ENCODE measurements at regions not wholly inside any gene's neighbourhood (a gene's known extent, or its start where the extent isn't known, plus 50 kb on each side); places are given as distances from the start of the nearest gene placed in this dataset.

DNA sequence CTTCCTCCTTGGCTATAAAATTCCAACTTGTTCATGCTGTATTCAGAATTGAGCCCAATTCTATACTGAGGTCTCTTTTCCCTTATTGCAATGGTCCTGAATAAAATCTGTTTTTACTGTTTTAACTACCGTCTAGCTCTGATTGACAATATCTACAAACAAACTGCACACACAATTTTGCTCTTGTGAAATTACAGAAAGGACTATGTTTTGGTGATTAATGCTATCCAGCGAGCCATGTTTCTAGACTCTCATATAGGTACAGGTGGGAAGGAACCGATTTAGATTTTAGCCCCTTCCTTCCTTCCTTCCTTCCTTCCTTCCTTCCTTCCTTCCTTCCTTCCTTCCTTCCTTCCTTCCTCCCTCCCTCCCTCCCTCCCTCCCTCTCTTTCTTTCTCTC, 254.4 kb downstream of the SLC4A3 start:
- CTCF ChIA-PET: no interaction called here
- POLR2A ChIA-PET: no interaction called here
- H3K4me3 ChIP-seq (ENCODE audit: low read depth, low read length): no peak overlapping the region
- no peaks in the 10 kb centered on the region for H3K36me3 ChIP-seq (ENCODE audit: control insufficient read depth in 2 of 2, insufficient read depth in 1 of 2, low read length in 2 of 2)
- H3K9me3 ChIP-seq (ENCODE audit: control insufficient read depth, insufficient read depth, low read depth, low read length): no peaks in the 10 kb centered on the region
- TF ChIP-seq RBAK (tag by site-specific recombination; IDR thresholded peaks at IDR 0.05) (no peak), ZNF394 (tag by site-specific recombination; IDR thresholded peaks at IDR 0.05; ENCODE audit: borderline replicate concordance) (no peak), ZNF221 (tag by site-specific recombination; IDR thresholded peaks at IDR 0.05; ENCODE audit: borderline replicate concordance) (no peak), ZBTB6 (tag by site-specific recombination; IDR thresholded peaks at IDR 0.05) (no peak), KLF9 (tag by site-specific recombination; IDR thresholded peaks at IDR 0.05; ENCODE audit: low read depth) (no peak), ZNF341 (tag by site-specific recombination; IDR thresholded peaks at IDR 0.05; ENCODE audit: low read depth) (no peak), ZNF280C (tag by site-specific recombination; IDR thresholded peaks at IDR 0.05) (no peak), KLF16 (tag by site-specific recombination; IDR thresholded peaks at IDR 0.05) (no peak), PATZ1 (tag by site-specific recombination; IDR thresholded peaks at IDR 0.05) (no peak), SCRT1 (tag by site-specific recombination; IDR thresholded peaks at IDR 0.05; ENCODE audit: borderline replicate concordance) (no peak), KLF1 (tag by site-specific recombination; IDR thresholded peaks at IDR 0.05) (no peak), ZNF133 (tag by site-specific recombination; IDR thresholded peaks at IDR 0.05) (no peak), ZBTB20 (tag by site-specific recombination; IDR thresholded peaks at IDR 0.05) (no peak), PBX3 (CRISPR knock-in tag; IDR thresholded peaks at IDR 0.05) (no peak)
- TF ChIP-seq, protein P1, sequence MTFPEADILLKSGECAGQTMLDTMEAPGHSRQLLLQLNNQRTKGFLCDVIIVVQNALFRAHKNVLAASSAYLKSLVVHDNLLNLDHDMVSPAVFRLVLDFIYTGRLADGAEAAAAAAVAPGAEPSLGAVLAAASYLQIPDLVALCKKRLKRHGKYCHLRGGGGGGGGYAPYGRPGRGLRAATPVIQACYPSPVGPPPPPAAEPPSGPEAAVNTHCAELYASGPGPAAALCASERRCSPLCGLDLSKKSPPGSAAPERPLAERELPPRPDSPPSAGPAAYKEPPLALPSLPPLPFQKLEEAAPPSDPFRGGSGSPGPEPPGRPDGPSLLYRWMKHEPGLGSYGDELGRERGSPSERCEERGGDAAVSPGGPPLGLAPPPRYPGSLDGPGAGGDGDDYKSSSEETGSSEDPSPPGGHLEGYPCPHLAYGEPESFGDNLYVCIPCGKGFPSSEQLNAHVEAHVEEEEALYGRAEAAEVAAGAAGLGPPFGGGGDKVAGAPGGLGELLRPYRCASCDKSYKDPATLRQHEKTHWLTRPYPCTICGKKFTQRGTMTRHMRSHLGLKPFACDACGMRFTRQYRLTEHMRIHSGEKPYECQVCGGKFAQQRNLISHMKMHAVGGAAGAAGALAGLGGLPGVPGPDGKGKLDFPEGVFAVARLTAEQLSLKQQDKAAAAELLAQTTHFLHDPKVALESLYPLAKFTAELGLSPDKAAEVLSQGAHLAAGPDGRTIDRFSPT (tag by site-specific recombination; IDR thresholded peaks at IDR 0.05): no peak
- no peaks in the 10 kb centered on the region for H3K4me1 ChIP-seq (ENCODE audit: control insufficient read depth, insufficient read depth, low read length)
- no peak overlapping the region for H3K27ac ChIP-seq (ENCODE audit: extremely low read depth, low read depth, low read length)

DNA sequence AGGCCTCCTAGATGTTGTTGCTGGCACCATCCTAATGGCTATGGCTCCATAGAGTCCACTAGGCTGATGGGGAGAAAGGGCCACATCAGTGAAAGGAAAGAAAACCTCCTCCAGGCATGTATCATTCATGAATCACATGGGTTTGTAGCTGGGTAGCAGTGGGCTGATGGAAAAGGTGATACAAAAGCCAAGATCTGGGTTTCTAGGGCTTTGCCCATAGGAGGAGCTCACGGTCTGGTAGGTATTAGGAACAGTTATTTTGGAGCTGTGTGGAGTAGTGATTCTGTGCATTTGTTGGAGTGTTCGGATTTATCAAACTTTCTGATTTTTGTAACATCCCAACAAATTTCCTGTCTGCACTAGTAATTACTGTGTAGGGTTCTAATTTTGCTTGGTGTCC, 259.2 kb downstream of the SLC4A3 start:
- H3K9me3 ChIP-seq (ENCODE audit: control insufficient read depth, insufficient read depth, low read depth, low read length): no peaks in the 10 kb centered on the region
- no peak overlapping the region for H3K4me3 ChIP-seq (ENCODE audit: low read depth, low read length)
- no peaks in the 10 kb centered on the region for H3K36me3 ChIP-seq (ENCODE audit: control insufficient read depth in 2 of 2, insufficient read depth in 1 of 2, low read length in 2 of 2)
- no peaks in the 10 kb centered on the region for H3K4me1 ChIP-seq (ENCODE audit: control insufficient read depth, insufficient read depth, low read length)
- POLR2A ChIA-PET: no interaction called here
- TF ChIP-seq ZNF664 (tag by site-specific recombination; IDR thresholded peaks at IDR 0.05) (no peak), ZNF280C (tag by site-specific recombination; IDR thresholded peaks at IDR 0.05) (no peak), ZBTB1 (tag by site-specific recombination; IDR thresholded peaks at IDR 0.05) (no peak), PBX3 (CRISPR knock-in tag; IDR thresholded peaks at IDR 0.05) (no peak), ZFHX2 (tag by site-specific recombination; conservative IDR thresholded peaks at IDR 0.05) (no peak)
- H3K27ac ChIP-seq (ENCODE audit: extremely low read depth, low read depth, low read length): no peak overlapping the region
- CTCF ChIA-PET: interaction anchor here (0.6 kb wide), 1 partner anchor 1668 kb away, joined by 4 read pairs; no protein-coding TSS in a partner anchor
